GM12878 (cell line): ENCODE measurements at regions not wholly inside any gene's neighbourhood (a gene's known extent, or its start where the extent isn't known, plus 50 kb on each side); places are given as distances from the start of the nearest gene placed in this dataset.

Experiments
- ATAC-seq: fragments of 200-7000 bp; cut with Tn5 transposase; 3 replicates; pipeline ENCODE4 v1.9.1; 2020; ENCODE audit warnings: mild to moderate bottlenecking, moderate library complexity
- BruUV-seq: library from RNA; stranded (reverse); fragments of 400-500 nt; replicated peaks from 2 replicates; lab custom pipeline; 2021; lab: Mats Ljungman, UMichigan
- CTCF ChIA-PET: fragments of 300-600 bp; sonication (Branson Sonifier 250); formaldehyde crosslinking; extraction: SDS; loops from one replicate; lab custom pipeline; 2021; ENCODE audit warnings: inconsistent platforms; lab: Yijun Ruan, JAX
- POLR2A ChIA-PET: fragments of 350-600 bp; formaldehyde crosslinking; extraction: SDS; loops from one replicate; lab custom pipeline; 2021; ENCODE audit warnings: inconsistent platforms; lab: Charles Lee
- RAD21 ChIA-PET: fragments of 300-600 bp; sonication (Branson Sonifier 250); formaldehyde crosslinking; loops from one replicate; lab custom pipeline; 2023; ENCODE audit warnings: antibody characterized with exemption; ENCODE audit not compliant: unreplicated experiment; lab: Charles Lee
- SMC1A ChIA-PET: fragments of 300-600 bp; sonication (Branson Sonifier 250); formaldehyde crosslinking; loops from one replicate; lab custom pipeline; 2023; ENCODE audit not compliant: unreplicated experiment, uncharacterized antibody; lab: Charles Lee
- DNase-seq: peaks from one replicate; pipeline ENCODE4 v3.0.0-alpha.2; 2011; ENCODE audit warnings: low read depth, low spot score
- FAIRE-seq: peaks from 3 replicates; lab custom pipeline; 2011; peaks lifted over from hg19 to GRCh38; lab: Jason Lieb, UNC
- H2AFZ ChIP-seq: 2 replicates; pipeline ENCODE4 v1.6.0; 2011; ENCODE audit warnings: low read depth, low read length, control low read depth; ENCODE audit not compliant: control insufficient read depth
- H3K27ac ChIP-seq: 2 replicates; pipeline ENCODE4 v1.5.1; 2011; ENCODE audit warnings: control low read depth; ENCODE audit not compliant: control insufficient read depth, insufficient read depth
- H3K27me3 ChIP-seq, 2 experiments: replicated peaks in 1 of 2; 2 replicates each; pipeline versions ENCODE4 v1.6.0 to v1.6.1; 2011; ENCODE audit warnings: low read length in 1 of 2; ENCODE audit not compliant: control insufficient read depth in 2 of 2, insufficient read depth in 2 of 2
- H3K36me3 ChIP-seq, 2 experiments: 2 replicates each; pipeline ENCODE4 v1.5.1; 2011; ENCODE audit warnings: low read length in 1 of 2; ENCODE audit not compliant: control insufficient read depth in 2 of 2, insufficient read depth in 2 of 2
- H3K4me1 ChIP-seq: 2 replicates; pipeline ENCODE4 v1.6.1; 2011; ENCODE audit warnings: mild to moderate bottlenecking, low read length, moderate library complexity, mixed read lengths; ENCODE audit not compliant: control insufficient read depth, insufficient read depth
- H3K4me2 ChIP-seq: 2 replicates; pipeline ENCODE4 v1.6.0; 2011; ENCODE audit warnings: control low read depth; ENCODE audit not compliant: control insufficient read depth, insufficient read depth
- H3K4me3 ChIP-seq: fragments of 200-600 bp; sonication (generic); 2 replicates; pipeline ENCODE4 v1.5.1; 2016
- H3K79me2 ChIP-seq: 2 replicates; pipeline ENCODE4 v1.6.0; 2011; ENCODE audit warnings: low read length; ENCODE audit not compliant: control insufficient read depth, insufficient read depth
- H3K9ac ChIP-seq: 2 replicates; pipeline ENCODE4 v1.8.0; 2011; ENCODE audit warnings: low read length, control low read depth, mixed read lengths; ENCODE audit not compliant: control insufficient read depth, insufficient read depth
- H3K9me3 ChIP-seq: replicated peaks from 3 replicates; pipeline ENCODE4 v1.5.1; 2011; ENCODE audit warnings: mild to moderate bottlenecking, low read length; ENCODE audit not compliant: control insufficient read depth, insufficient read depth
- H4K20me1 ChIP-seq: 2 replicates; pipeline ENCODE4 v1.6.0; 2011; ENCODE audit not compliant: control insufficient read depth, insufficient read depth
- HCFC1 ChIP-seq: fragments of 150-350 bp; IDR thresholded peaks from 2 replicates; pipeline ENCODE4 v1.6.1; 2014; ENCODE audit warnings: low read length
- MEF2A ChIP-seq: IDR thresholded peaks from 2 replicates; pipeline ENCODE4 v1.6.1; 2011; ENCODE audit warnings: low read depth, mild to moderate bottlenecking, low read length, moderate library complexity; ENCODE audit not compliant: insufficient read depth
- NFYA ChIP-seq: IDR thresholded peaks from 2 replicates; pipeline ENCODE4 v1.6.1; 2011; ENCODE audit warnings: low read depth, mild to moderate bottlenecking, low read length, improper control_type of control experiment, borderline replicate concordance
- SREBF1 ChIP-seq: IDR thresholded peaks from 2 replicates; pipeline ENCODE4 v1.6.1; 2012; ENCODE audit warnings: mild to moderate bottlenecking, low read length
- WGBS: methylation state at CpG from one replicate; pipeline ENCODE4 v1.1.6; 2016; ENCODE audit warnings: low lambda C conversion rate; ENCODE audit not compliant: insufficient replicate concordance, insufficient coverage; ENCODE audit errors: missing lambda C conversion rate; 5-methylcytosine and 5-hydroxymethylcytosine counted together
- in situ Hi-C: fragments of 300-500 bp; cut with MboI; formaldehyde crosslinking; loops from 9 replicates; pipeline ENCODE4 v1.14.3; 2018; ENCODE audit warnings: mixed read lengths
- intact Hi-C: fragments of 100-400 bp; cut with micrococcal nuclease; formaldehyde crosslinking; loops from one replicate; pipeline ENCODE4 v1.14.2; 2022; ENCODE audit not compliant: unreplicated experiment
- TF ChIP-seq, protein P1 (sequence below): IDR thresholded peaks from 2 replicates; pipeline ENCODE4 v1.6.1; 2011; ENCODE audit warnings: mild to moderate bottlenecking, low read depth, low read length, moderate library complexity; ENCODE audit not compliant: insufficient replicate concordance

- no peak overlapping the region for H3K27ac ChIP-seq
- BruUV-seq = no TSS peak
- in situ Hi-C loops = no loop called here
- ChIA-PET RAD21 (no interaction called here), POLR2A (no interaction called here), SMC1A (no interaction called here), CTCF (no interaction called here)
- H4K20me1 ChIP-seq = no peaks in the 10 kb centered on the region
- intact Hi-C loops = no loop called here
- H3K4me2 ChIP-seq = no peak overlapping the region
- H3K79me2 ChIP-seq = no peaks in the 10 kb centered on the region
- no peak for DNase-seq
- H3K4me3 ChIP-seq = no peak overlapping the region
- no peak overlapping the region for H2AFZ ChIP-seq
- ATAC-seq = no peak
- WGBS = 73% methylated on average over 14 of the region's 20 CpGs
- no peaks in the 10 kb centered on the region for H3K9me3 ChIP-seq
- no peaks in the 10 kb centered on the region for H3K36me3 ChIP-seq
- no peak for FAIRE-seq
- no peak overlapping the region for H3K9ac ChIP-seq
- no peaks in the 10 kb centered on the region for H3K27me3 ChIP-seq
- H3K4me1 ChIP-seq = no peaks in the 10 kb centered on the region
- TF ChIP-seq NFYA = no peak
- TF ChIP-seq, all 136 proteins: peak for 0
Observed at GRCh38 chr18:78792736-78793135, 186.9 kb upstream of the SALL3 start.

DNA sequence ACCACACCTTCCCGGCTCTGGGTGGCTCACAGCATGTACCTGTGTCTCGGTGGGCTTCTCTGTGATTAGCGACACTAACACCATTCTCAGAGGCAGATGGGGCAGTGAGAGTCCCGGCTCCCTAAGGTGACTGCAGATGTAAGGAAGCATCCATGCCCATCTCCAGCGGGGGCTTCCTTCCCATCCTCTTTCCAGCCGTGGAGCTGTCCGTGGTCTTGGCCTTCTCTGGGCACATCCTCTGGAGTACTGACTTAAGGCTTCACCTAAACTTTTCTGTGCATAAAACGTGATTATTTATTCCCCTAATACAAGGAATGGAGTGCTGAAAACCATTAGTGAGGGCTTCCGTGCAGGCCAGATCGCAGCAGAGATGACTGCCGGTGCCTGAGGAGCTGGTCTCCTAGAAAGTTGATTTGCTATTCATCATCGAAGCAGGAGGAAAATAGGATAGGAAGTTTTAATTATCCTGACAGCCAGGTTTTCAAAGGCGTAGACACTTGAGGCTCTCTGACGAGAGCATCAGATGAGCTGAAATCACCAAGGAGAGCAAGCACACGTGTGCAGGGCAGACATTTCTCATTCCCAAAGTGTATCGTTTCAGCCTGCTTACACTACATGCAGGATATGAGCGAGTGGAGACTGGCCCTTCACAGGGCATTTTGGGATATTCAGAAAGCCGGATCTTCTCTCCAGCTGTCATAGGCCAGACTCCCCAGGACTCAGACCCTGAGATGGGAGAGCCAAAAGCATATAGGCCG is 186.1 kb upstream of the SALL3 start:
- no peak overlapping the region for H3K9ac ChIP-seq
- FAIRE-seq = no peak
- SMC1A ChIA-PET = no interaction called here
- BruUV-seq = no TSS peak
- in situ Hi-C loops (no loop called here), intact Hi-C loops (no loop called here)
- no peaks in the 10 kb centered on the region for H3K4me1 ChIP-seq
- no peak for ATAC-seq
- no peaks in the 10 kb centered on the region for H3K27me3 ChIP-seq
- no peaks in the 10 kb centered on the region for H3K79me2 ChIP-seq
- H3K4me2 ChIP-seq = no peak overlapping the region
- no peak for DNase-seq
- H2AFZ ChIP-seq = no peak overlapping the region
- H3K27ac ChIP-seq = no peak overlapping the region
- TF ChIP-seq SREBF1 = no peak
- TF ChIP-seq, protein P1, sequence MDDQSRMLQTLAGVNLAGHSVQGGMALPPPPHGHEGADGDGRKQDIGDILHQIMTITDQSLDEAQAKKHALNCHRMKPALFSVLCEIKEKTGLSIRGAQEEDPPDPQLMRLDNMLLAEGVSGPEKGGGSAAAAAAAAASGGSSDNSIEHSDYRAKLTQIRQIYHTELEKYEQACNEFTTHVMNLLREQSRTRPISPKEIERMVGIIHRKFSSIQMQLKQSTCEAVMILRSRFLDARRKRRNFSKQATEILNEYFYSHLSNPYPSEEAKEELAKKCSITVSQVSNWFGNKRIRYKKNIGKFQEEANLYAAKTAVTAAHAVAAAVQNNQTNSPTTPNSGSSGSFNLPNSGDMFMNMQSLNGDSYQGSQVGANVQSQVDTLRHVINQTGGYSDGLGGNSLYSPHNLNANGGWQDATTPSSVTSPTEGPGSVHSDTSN = no peak
- no peak for TF ChIP-seq HCFC1
- no peak for TF ChIP-seq MEF2A
- TF ChIP-seq, all 136 proteins: peak for 0
- CTCF ChIA-PET = no interaction called here
- 18% methylated on average over 19 of the region's 19 CpGs for WGBS
- Histone ChIP-seq H3K4me3 (no peak overlapping the region), H3K36me3 (no peaks in the 10 kb centered on the region), H4K20me1 (no peaks in the 10 kb centered on the region), H3K9me3 (no peaks in the 10 kb centered on the region)
- POLR2A ChIA-PET = no interaction called here
- RAD21 ChIA-PET = no interaction called here
